HepG2 (cell line): ENCODE measurements at regions not wholly inside any gene's neighbourhood (a gene's known extent, or its start where the extent isn't known, plus 50 kb on each side); places are given as distances from the start of the nearest gene placed in this dataset.

Experiments used
- ATAC-seq: fragments of 200-7000 bp; cut with Tn5 transposase; 3 replicates; pipeline ENCODE4 v1.9.1; 2020; ENCODE audit warnings: mild to moderate bottlenecking, moderate library complexity
- BruUV-seq: library from RNA; stranded (reverse); fragments of 400-500 nt; replicated peaks from 2 replicates; lab custom pipeline; 2021; lab: Mats Ljungman, UMichigan
- CTCF ChIA-PET: fragments of 300-600 bp; formaldehyde crosslinking; extraction: SDS; loops from one replicate; lab custom pipeline; 2021; ENCODE audit warnings: low total read pairs, inconsistent platforms, low intra/inter-chr PET ratio; lab: Yijun Ruan, JAX
- POLR2A ChIA-PET: fragments of 350-600 bp; sonication (Branson Sonifier 250); formaldehyde crosslinking; loops from one replicate; lab custom pipeline; 2020; ENCODE audit warnings: antibody characterized with exemption, inconsistent platforms; lab: Yijun Ruan, JAX
- DNase-seq: peaks from one replicate; pipeline ENCODE4 v3.0.0-alpha.2; 2015; ENCODE audit warnings: low spot score
- FAIRE-seq: peaks from 3 replicates; lab custom pipeline; 2011; peaks lifted over from hg19 to GRCh38; lab: Jason Lieb, UNC
- H2AFZ ChIP-seq: one replicate; pipeline ENCODE4 v1.6.1; 2011; ENCODE audit warnings: low read length, inconsistent platforms
- H3K27ac ChIP-seq: fragments of 300-600 bp; 3 replicates; pipeline ENCODE4 v1.8.0; 2011; ENCODE audit warnings: mixed run types, mild to moderate bottlenecking, mixed read lengths, low read length, inconsistent platforms; ENCODE audit not compliant: insufficient read depth; ENCODE audit errors: extremely low read length
- H3K27me3 ChIP-seq, 2 experiments: fragments of 200-600 bp in 1 of 2; 2 replicates in 1 of 2; 3 replicates in 1 of 2; pipeline versions ENCODE4 v1.6.0 to v1.8.0; 2011; ENCODE audit warnings: low read length in 2 of 2, mild to moderate bottlenecking in 2 of 2, moderate library complexity in 2 of 2, inconsistent platforms in 1 of 2; ENCODE audit not compliant: insufficient read depth in 2 of 2, control insufficient read depth in 1 of 2
- H3K36me3 ChIP-seq, 2 experiments: fragments of 200-600 bp in 1 of 2; replicated peaks in 1 of 2; 2 replicates in 1 of 2; 3 replicates in 1 of 2; pipeline versions ENCODE4 v1.5.1 to v1.8.0; 2011; ENCODE audit warnings: low read length in 2 of 2, inconsistent platforms in 1 of 2; ENCODE audit not compliant: insufficient read depth in 2 of 2, control insufficient read depth in 1 of 2
- H3K4me1 ChIP-seq: 2 replicates; pipeline ENCODE4 v1.5.1; 2012; ENCODE audit warnings: low read length, inconsistent platforms; ENCODE audit not compliant: insufficient read depth
- H3K4me2 ChIP-seq: 2 replicates; pipeline ENCODE4 v1.6.0; 2011; ENCODE audit warnings: low read depth, low read length, inconsistent platforms
- H3K4me3 ChIP-seq, 3 experiments: fragments of 200-600 bp in 1 of 3; sonication (generic), shearing (Covaris generic) in 1 of 3; replicated peaks in 1 of 3; 2 replicates each; pipeline ENCODE4 v1.5.1; 2011 to 2016; ENCODE audit warnings: low read length in 3 of 3, inconsistent platforms in 2 of 3, low read depth in 2 of 3, mild to moderate bottlenecking in 2 of 3, control low read depth in 1 of 3, mixed read lengths in 1 of 3; ENCODE audit not compliant: insufficient read depth in 1 of 3
- H3K79me2 ChIP-seq: one replicate; pipeline ENCODE4 v1.6.1; 2011; ENCODE audit warnings: low read length, inconsistent platforms; ENCODE audit not compliant: insufficient read depth
- H3K9ac ChIP-seq: 2 replicates; pipeline ENCODE4 v1.6.0; 2011; ENCODE audit warnings: mild to moderate bottlenecking, low read depth, low read length, inconsistent platforms; ENCODE audit not compliant: insufficient read depth
- H3K9me3 ChIP-seq: 2 replicates; pipeline ENCODE4 v1.5.1; 2012; ENCODE audit warnings: mild to moderate bottlenecking, low read length
- H4K20me1 ChIP-seq: 2 replicates; pipeline ENCODE4 v1.6.0; 2011; ENCODE audit warnings: inconsistent platforms, mild to moderate bottlenecking, low read length, moderate library complexity; ENCODE audit not compliant: insufficient read depth
- CEBPG ChIP-seq: IDR thresholded peaks from 2 replicates; pipeline ENCODE4 v1.6.1; 2016
- CERS6 ChIP-seq: sonication (generic); formaldehyde crosslinking; IDR thresholded peaks from 2 replicates; pipeline ENCODE4 v1.5.0; 2020; ENCODE audit warnings: missing genetic modification reagents
- GABPB1 ChIP-seq: IDR thresholded peaks from 2 replicates; pipeline ENCODE4 v1.6.1; 2016; ENCODE audit warnings: mild to moderate bottlenecking, missing genetic modification reagents, moderate library complexity, missing compliant biosample characterization
- IKZF4 ChIP-seq: sonication (generic); formaldehyde crosslinking; IDR thresholded peaks from 2 replicates; pipeline ENCODE4 v1.5.1; 2020; ENCODE audit warnings: borderline replicate concordance, mild to moderate bottlenecking, low read depth, missing genetic modification reagents; ENCODE audit errors: not compliant biosample characterization
- ISL2 ChIP-seq: sonication (generic); formaldehyde crosslinking; IDR thresholded peaks from 2 replicates; pipeline ENCODE4 v1.5.0; 2020; ENCODE audit warnings: missing genetic modification reagents
- ISX ChIP-seq: sonication (generic); formaldehyde crosslinking; conservative IDR thresholded peaks from 2 replicates; pipeline ENCODE4 v1.5.0; 2020; ENCODE audit warnings: missing genetic modification reagents
- MAFF ChIP-seq: IDR thresholded peaks from 2 replicates; pipeline ENCODE4 v1.6.1; 2011; ENCODE audit warnings: low read depth, low read length, improper control_type of control experiment
- MAFK ChIP-seq, 2 experiments: IDR thresholded peaks in 1 of 2; conservative IDR thresholded peaks in 1 of 2; 2 replicates each; pipeline ENCODE4 v1.6.1; 2011; ENCODE audit warnings: improper control_type of control experiment in 2 of 2, low read length in 2 of 2
- NCOA2 ChIP-seq: sonication (generic); formaldehyde crosslinking; IDR thresholded peaks from 2 replicates; pipeline ENCODE4 v1.8.0; 2022; ENCODE audit warnings: inconsistent platforms
- NFYC ChIP-seq: IDR thresholded peaks from 2 replicates; pipeline ENCODE4 v1.6.1; 2016; ENCODE audit warnings: missing genetic modification reagents, missing compliant biosample characterization
- NR2F6 ChIP-seq, 2 experiments: IDR thresholded peaks; 2 replicates each; pipeline ENCODE4 v1.6.1; 2016; ENCODE audit warnings: antibody characterized with exemption in 1 of 2, mild to moderate bottlenecking in 1 of 2
- NR3C1 ChIP-seq: sonication (generic); formaldehyde crosslinking; IDR thresholded peaks from 2 replicates; pipeline ENCODE4 v1.4.0; 2020; ENCODE audit warnings: missing genetic modification reagents
- SMAD1 ChIP-seq: sonication (generic); formaldehyde crosslinking; IDR thresholded peaks from 2 replicates; pipeline ENCODE4 v1.4.0; 2020; ENCODE audit warnings: missing genetic modification reagents, low read depth, mild to moderate bottlenecking, borderline replicate concordance
- SRSF1 ChIP-seq: fragments of 200-400 bp; formaldehyde crosslinking; optimal IDR thresholded peaks from 2 replicates; pipeline ENCODE3; 2017; ENCODE audit warnings: mild to moderate bottlenecking, low read depth, low read length, moderate library complexity
- ZBTB38 ChIP-seq: sonication (generic); formaldehyde crosslinking; IDR thresholded peaks from 2 replicates; pipeline ENCODE4 v1.5.1; 2020; ENCODE audit warnings: mild to moderate bottlenecking, missing genetic modification reagents
- ZBTB42 ChIP-seq: sonication (generic); formaldehyde crosslinking; IDR thresholded peaks from 2 replicates; pipeline ENCODE4 v1.5.0; 2020; ENCODE audit warnings: mild to moderate bottlenecking, missing genetic modification reagents
- ZNF136 ChIP-seq: sonication (generic); formaldehyde crosslinking; IDR thresholded peaks from 2 replicates; pipeline ENCODE4 v1.8.1; 2022; ENCODE audit warnings: low read depth, mild to moderate bottlenecking, moderate library complexity, missing genetic modification reagents
- ZNF17 ChIP-seq: sonication (generic); formaldehyde crosslinking; IDR thresholded peaks from 2 replicates; pipeline ENCODE4 v1.5.0; 2020; ENCODE audit warnings: mild to moderate bottlenecking, missing genetic modification reagents
- ZNF3 ChIP-seq: IDR thresholded peaks from 2 replicates; pipeline ENCODE4 v1.7.0; 2017; ENCODE audit warnings: inconsistent platforms
- ZNF513 ChIP-seq: sonication (generic); formaldehyde crosslinking; conservative IDR thresholded peaks from 2 replicates; pipeline ENCODE4 v1.5.0; 2020; ENCODE audit warnings: missing genetic modification reagents
- ZNF543 ChIP-seq: sonication (generic); formaldehyde crosslinking; IDR thresholded peaks from 2 replicates; pipeline ENCODE4 v1.4.0; 2020; ENCODE audit warnings: mild to moderate bottlenecking, missing genetic modification reagents
- WGBS: methylation state at CpG from one replicate; pipeline ENCODE4 v1.1.6; 2017; ENCODE audit warnings: low lambda C conversion rate; 5-methylcytosine and 5-hydroxymethylcytosine counted together
- in situ Hi-C: cut with HindIII; loops from 2 replicates; pipeline ENCODE4 v1.10.0; 2017; ENCODE audit warnings: low pct_unique_long_range_greater_than_20kb; ENCODE audit not compliant: extremely low pct_ligation_motif_present
- intact Hi-C: fragments of 100-400 bp; cut with micrococcal nuclease; formaldehyde crosslinking; loops from one replicate; pipeline ENCODE4 v1.10.0; 2022; ENCODE audit not compliant: unreplicated experiment

DNA sequence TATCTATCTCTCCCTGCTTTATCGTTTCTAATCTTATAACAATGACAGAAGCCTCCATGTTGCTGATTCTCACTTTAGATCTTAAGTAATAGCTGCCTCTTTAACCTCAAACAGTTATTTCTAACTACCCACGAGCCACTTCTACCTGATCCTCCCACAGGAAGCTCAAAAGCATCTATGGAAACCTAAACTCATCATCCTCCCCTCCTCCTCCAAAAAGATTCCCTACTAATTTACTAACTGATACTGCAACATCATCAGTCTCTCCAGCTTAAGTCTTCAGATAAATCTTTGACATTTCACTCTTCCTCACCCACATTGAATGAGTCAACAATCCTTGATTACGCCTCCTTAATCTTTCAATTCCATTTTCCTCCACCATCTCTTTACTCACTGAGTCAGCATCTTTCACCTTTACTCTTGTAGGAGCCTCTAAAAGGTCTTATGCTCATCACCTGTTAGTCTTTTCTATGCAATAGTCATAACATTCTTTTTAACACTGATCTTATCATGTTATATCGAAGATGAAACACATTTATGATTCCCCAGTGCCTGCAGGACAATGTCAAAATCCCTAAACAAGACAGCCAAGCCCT is 526.7 kb upstream of the CDH4 start:
- BruUV-seq, result no TSS peak

GRCh38 chr20:60727425-60727824 is 524.6 kb upstream of the CDH4 start:
- no peak overlapping the region for H3K9ac ChIP-seq
- ChIA-PET CTCF (no interaction called here), POLR2A (no interaction called here)
- in situ Hi-C loops (no loop called here), intact Hi-C loops (no loop called here)
- ATAC-seq (no peak), DNase-seq (no peak), FAIRE-seq (no peak)
- TF ChIP-seq NFYC, result no peak
- TF ChIP-seq CERS6 (CRISPR knock-in tag), result no peak
- no peak for TF ChIP-seq SMAD1
- no peak for TF ChIP-seq ZNF543
- TF ChIP-seq ZNF136 (CRISPR knock-in tag), result no peak
- no peak for TF ChIP-seq IKZF4 (CRISPR knock-in tag)
- TF ChIP-seq NCOA2 (CRISPR knock-in tag), result no peak
- no peak for TF ChIP-seq GABPB1
- no peak for TF ChIP-seq ZNF513 (CRISPR knock-in tag)
- no peak for TF ChIP-seq ZBTB38 (CRISPR knock-in tag)
- no peak for TF ChIP-seq ISL2 (CRISPR knock-in tag)
- no peak for TF ChIP-seq ISX (CRISPR knock-in tag)
- TF ChIP-seq CEBPG, result no peak
- TF ChIP-seq ZNF3 (CRISPR knock-in tag), result no peak
- H3K27me3 ChIP-seq, result no peaks in the 10 kb centered on the region
- no peak overlapping the region for H3K27ac ChIP-seq
- WGBS, result 0% methylated on average over 1 of the region's 1 CpG
- no peaks in the 10 kb centered on the region for H3K79me2 ChIP-seq
- no peaks in the 10 kb centered on the region for H3K36me3 ChIP-seq
- no TSS peak for BruUV-seq
- H3K4me3 ChIP-seq, result no peak overlapping the region
- H2AFZ ChIP-seq, result no peak overlapping the region
- H3K4me2 ChIP-seq, result no peak overlapping the region
- no peaks in the 10 kb centered on the region for H3K4me1 ChIP-seq
- H3K9me3 ChIP-seq, result peaks cover 57% of the 10 kb centered on the region
- H4K20me1 ChIP-seq, result no peaks in the 10 kb centered on the region

More for the DNA sequence above, 526.7 kb upstream of the CDH4 start:
- Histone ChIP-seq H3K4me1 (no peaks in the 10 kb centered on the region), H4K20me1 (no peaks in the 10 kb centered on the region), H3K27me3 (no peaks in the 10 kb centered on the region), H3K79me2 (no peaks in the 10 kb centered on the region), H3K4me3 (no peak overlapping the region), H2AFZ (no peak overlapping the region), H3K4me2 (no peak overlapping the region), H3K36me3 (no peaks in the 10 kb centered on the region)
- in situ Hi-C loops, result no loop called here
- intact Hi-C loops, result no loop called here
- 1% methylated on average over 4 of the region's 4 CpGs for WGBS
- FAIRE-seq, result no peak
- POLR2A ChIA-PET, result no interaction called here
- DNase-seq, result no peak
- TF ChIP-seq NR3C1 (CRISPR knock-in tag) (no peak), MAFK (conservative IDR thresholded peaks at IDR 0.05 in 1 of 2, IDR thresholded peaks at IDR 0.05 in 1 of 2; ENCODE audit: low read length in 2 of 2) (peak; percentile 68 to 70), NR2F6 (IDR thresholded peaks at IDR 0.05) (no peak), NR2F6 (CRISPR knock-in tag; IDR thresholded peaks at IDR 0.05) (no peak), ZNF17 (CRISPR knock-in tag) (no peak), MAFF (peak; percentile 39; the same call in 1 of the 2 replicates), SRSF1 (no peak), ZBTB42 (CRISPR knock-in tag) (no peak)
- TF ChIP-seq, all 625 proteins: peak for 2
- Histone ChIP-seq H3K9ac (no peak overlapping the region), H3K9me3 (peaks cover 42% of the 10 kb centered on the region), H3K27ac (no peak overlapping the region)
- ATAC-seq, result no peak
- CTCF ChIA-PET, result no interaction called here
